ENCODE measurements at regions not wholly inside any gene's neighbourhood (a gene's known extent, or its start where the extent isn't known, plus 50 kb on each side); places are given as distances from the start of the nearest gene placed in this dataset.

- Histone ChIP-seq H3K4me2 (replicated peaks; ENCODE audit: extremely low read depth, low read length, poor library complexity, severe bottlenecking) (no peak overlapping the region), H3K27me3 (ENCODE audit: control insufficient read depth in 2 of 2, insufficient read depth in 2 of 2, low read length in 2 of 2) (peaks cover 0 to 2% of the 10 kb centered on the region in 2 donors), H3K4me1 (ENCODE audit: control insufficient read depth in 1 of 2, insufficient read depth in 2 of 2, low read length in 2 of 2) (no peaks in the 10 kb centered on the region), H2AFZ (ENCODE audit: insufficient read depth, low read depth, low read length, poor library complexity, severe bottlenecking) (no peak overlapping the region), H3K27ac (ENCODE audit: low read depth in 1 of 2, low read length in 2 of 2) (no peak overlapping the region), H3K4me3 (replicated peaks in 1 of 3; ENCODE audit: low read depth in 2 of 3, low read length in 3 of 3) (no peak overlapping the region), H3K79me2 (ENCODE audit: insufficient read depth, low read length) (no peaks in the 10 kb centered on the region), H3K9ac (ENCODE audit: insufficient read depth, low read length, poor library complexity, severe bottlenecking) (no peak overlapping the region), H4K20me1 (ENCODE audit: insufficient read depth, low read length) (no peaks in the 10 kb centered on the region), H3K9me3 (replicated peaks in 1 of 2; ENCODE audit: control insufficient read depth in 1 of 2, insufficient read depth in 1 of 2, low read length in 2 of 2) (no peaks in the 10 kb centered on the region), H3K36me3 (replicated peaks in 1 of 2; ENCODE audit: control insufficient read depth in 1 of 2, insufficient read depth in 2 of 2, low read length in 2 of 2) (no peaks in the 10 kb centered on the region)
- 44% methylated on average over 7 of the region's 15 CpGs for WGBS (ENCODE audit: insufficient coverage)
- H3K36me3 Mint-ChIP-seq, result no peaks in the 10 kb centered on the region
- no peak for DNase-seq
- peaks cover 0 to 6% (median 0%) of the 10 kb centered on the region in 7 donors for H3K9me3 Mint-ChIP-seq
- H3K4me1 Mint-ChIP-seq, result no peaks in the 10 kb centered on the region
- no peak overlapping the region for H3K4me3 Mint-ChIP-seq
- H3K27me3 Mint-ChIP-seq (ENCODE audit: low read depth in 3 of 3), result peaks cover 0 to 2% (median 2%) of the 10 kb centered on the region in 3 donors
- H3K27ac Mint-ChIP-seq, result no peak overlapping the region
- no peak for TF ChIP-seq CTCF (IDR thresholded peaks at IDR 0.05)
- intact Hi-C loops (cut with micrococcal nuclease), result no loop called here
Observed at GRCh38 chr14:101251812-101252442, 309.4 kb upstream of the DIO3 start.

- H3K36me3 ChIP-seq (replicated peaks in 1 of 2; ENCODE audit: control insufficient read depth in 1 of 2, insufficient read depth in 2 of 2, low read length in 2 of 2), result no peaks in the 10 kb centered on the region
- no peak for TF ChIP-seq CTCF (IDR thresholded peaks at IDR 0.05)
- WGBS (ENCODE audit: insufficient coverage), result 88% methylated on average over 12 of the region's 13 CpGs
- H3K4me1 ChIP-seq (ENCODE audit: control insufficient read depth in 1 of 2, insufficient read depth in 2 of 2, low read length in 2 of 2), result no peaks in the 10 kb centered on the region
- H3K4me3 ChIP-seq (replicated peaks in 1 of 3; ENCODE audit: low read depth in 2 of 3, low read length in 3 of 3), result no peak overlapping the region
- no peaks in the 10 kb centered on the region for H3K9me3 ChIP-seq (replicated peaks in 1 of 2; ENCODE audit: control insufficient read depth in 1 of 2, insufficient read depth in 1 of 2, low read length in 2 of 2)
- intact Hi-C loops (cut with micrococcal nuclease), result no loop called here
- H3K9ac ChIP-seq (ENCODE audit: insufficient read depth, low read length, poor library complexity, severe bottlenecking), result no peak overlapping the region
- no peak overlapping the region for H2AFZ ChIP-seq (ENCODE audit: insufficient read depth, low read depth, low read length, poor library complexity, severe bottlenecking)
- no peaks in the 10 kb centered on the region for H3K79me2 ChIP-seq (ENCODE audit: insufficient read depth, low read length)
- no peaks in the 10 kb centered on the region for H4K20me1 ChIP-seq (ENCODE audit: insufficient read depth, low read length)
- Mint-ChIP-seq H3K9me3 (peaks cover 0 to 3% (median 0%) of the 10 kb centered on the region in 7 donors), H3K27me3 (ENCODE audit: low read depth in 3 of 3) (peaks cover 0 to 2% (median 1%) of the 10 kb centered on the region in 3 donors), H3K4me1 (no peaks in the 10 kb centered on the region), H3K27ac (peak overlapping the region in 1 of 7 donors; percentile 14), H3K36me3 (no peaks in the 10 kb centered on the region), H3K4me3 (no peak overlapping the region)
- H3K27ac ChIP-seq (ENCODE audit: low read depth in 1 of 2, low read length in 2 of 2), result no peak overlapping the region
- no peak for DNase-seq
- H3K4me2 ChIP-seq (replicated peaks; ENCODE audit: extremely low read depth, low read length, poor library complexity, severe bottlenecking), result no peak overlapping the region
- peaks cover 0 to 2% of the 10 kb centered on the region in 2 donors for H3K27me3 ChIP-seq (ENCODE audit: control insufficient read depth in 2 of 2, insufficient read depth in 2 of 2, low read length in 2 of 2)
Observed at GRCh38 chr14:101252443-101253214, 308.7 kb upstream of the DIO3 start.

Data from CD14-positive monocyte (primary cell).